Gastrocnemius medialis (tissue), 4 donors: ENCODE measurements at regions not wholly inside any gene's neighbourhood (a gene's known extent, or its start where the extent isn't known, plus 50 kb on each side); places are given as distances from the start of the nearest gene placed in this dataset.

Experiments used
- CTCF ChIP-seq, 5 experiments: fragments of 450-650 bp in 3 of 5; fragments of 200-600 bp in 2 of 5; sonication (generic) in 2 of 5; IDR thresholded peaks in 4 of 5; conservative IDR thresholded peaks in 1 of 5; 1 replicate in 4 of 5; 2 replicates in 1 of 5; pipeline ENCODE4 v1.5.1; 2016 to 2019; ENCODE audit warnings: antibody characterized with exemption in 5 of 5, mild to moderate bottlenecking in 3 of 5, moderate library complexity in 3 of 5
- POLR2A ChIP-seq, 2 donors: fragments of 450-650 bp; IDR thresholded peaks; one replicate each; pipeline ENCODE4 v1.6.1; 2017; ENCODE audit warnings: antibody characterized with exemption in 2 of 2, mild to moderate bottlenecking in 2 of 2, moderate library complexity in 2 of 2

GRCh38 chr19:31810536-31811109 is 461.4 kb upstream of the TSHZ3 start:
- TF ChIP-seq POLR2A (IDR thresholded peaks at IDR 0.05) (no peak), CTCF (IDR thresholded peaks at IDR 0.05 in 4 of 5, conservative IDR thresholded peaks at IDR 0.05 in 1 of 5) (no peak)
